SK-N-SH treated with all-trans-retinoic acid at 6 μM for 48 hours (cell line): ENCODE measurements at regions not wholly inside any gene's neighbourhood (a gene's known extent, or its start where the extent isn't known, plus 50 kb on each side); places are given as distances from the start of the nearest gene placed in this dataset.

Experiments used
- ATAC-seq: fragments of 200-7000 bp; cut with Tn5 transposase; 3 replicates; pipeline ENCODE4 v1.9.1; 2020; ENCODE audit warnings: mild to moderate bottlenecking, moderate library complexity
- ARNTL ChIP-seq: fragments of 450-650 bp; formaldehyde crosslinking; IDR thresholded peaks from 2 replicates; pipeline ENCODE4 v1.5.0; 2020; ENCODE audit warnings: low read depth, mild to moderate bottlenecking, moderate library complexity, borderline replicate concordance
- BACH2 ChIP-seq: fragments of 250-450 bp; sonication (Bioruptor Pico); IDR thresholded peaks from 2 replicates; pipeline ENCODE4 v1.9.0; 2021; ENCODE audit warnings: mild to moderate bottlenecking, borderline replicate concordance
- CSDC2 ChIP-seq: fragments of 250-450 bp; sonication (Bioruptor Pico); IDR thresholded peaks from 2 replicates; pipeline ENCODE4 v1.5.0; 2020; ENCODE audit warnings: mild to moderate bottlenecking, moderate library complexity
- ESRRG ChIP-seq: fragments of 250-450 bp; sonication (Bioruptor Pico); IDR thresholded peaks from 2 replicates; pipeline ENCODE4 v1.6.1; 2021; ENCODE audit warnings: mild to moderate bottlenecking
- GLIS3 ChIP-seq: fragments of 250-450 bp; sonication (Bioruptor Pico); IDR thresholded peaks from 2 replicates; pipeline ENCODE4 v1.5.0; 2020; ENCODE audit warnings: mild to moderate bottlenecking, moderate library complexity
- ISL1 ChIP-seq: fragments of 250-450 bp; sonication (Bioruptor Pico); IDR thresholded peaks from 2 replicates; pipeline ENCODE4 v2.1.2; 2022; ENCODE audit warnings: mild to moderate bottlenecking, moderate library complexity
- OSR1 ChIP-seq: fragments of 250-450 bp; sonication (Bioruptor Pico); IDR thresholded peaks from 2 replicates; pipeline ENCODE4 v1.8.0; 2022; ENCODE audit warnings: moderate library complexity, mild to moderate bottlenecking, inconsistent platforms
- PPARA ChIP-seq: fragments of 250-450 bp; sonication (Bioruptor Pico); IDR thresholded peaks from 2 replicates; pipeline ENCODE4 v1.5.0; 2020; ENCODE audit warnings: mild to moderate bottlenecking, borderline replicate concordance
- RARB ChIP-seq: fragments of 250-450 bp; sonication (Bioruptor Pico); IDR thresholded peaks from 2 replicates; pipeline ENCODE4 v1.8.0; 2021; ENCODE audit warnings: mild to moderate bottlenecking, moderate library complexity
- SNAI2 ChIP-seq: fragments of 250-450 bp; sonication (Bioruptor Pico); IDR thresholded peaks from 2 replicates; pipeline ENCODE4 v1.5.0; 2020; ENCODE audit warnings: mild to moderate bottlenecking, moderate library complexity
- TCF4 ChIP-seq: fragments of 250-450 bp; sonication (Bioruptor Pico); IDR thresholded peaks from 2 replicates; pipeline ENCODE4 v1.8.0; 2021; ENCODE audit warnings: mild to moderate bottlenecking, moderate library complexity, borderline replicate concordance
- TOX ChIP-seq: fragments of 250-450 bp; sonication (Bioruptor Pico); IDR thresholded peaks from 2 replicates; pipeline ENCODE4 v1.8.0; 2021; ENCODE audit warnings: mild to moderate bottlenecking, moderate library complexity, borderline replicate concordance
- TSHZ2 ChIP-seq: fragments of 250-450 bp; sonication (Bioruptor Pico); IDR thresholded peaks from 2 replicates; pipeline ENCODE4 v1.5.0; 2020; ENCODE audit warnings: mild to moderate bottlenecking, moderate library complexity
- ZC3H10 ChIP-seq: fragments of 250-450 bp; sonication (Bioruptor Pico); IDR thresholded peaks from 2 replicates; pipeline ENCODE4 v1.5.1; 2021; ENCODE audit warnings: mild to moderate bottlenecking, moderate library complexity
- ZFP3 ChIP-seq: fragments of 250-450 bp; sonication (Bioruptor Pico); IDR thresholded peaks from 2 replicates; pipeline ENCODE4 v1.5.0; 2020; ENCODE audit warnings: mild to moderate bottlenecking, moderate library complexity
- ZFP30 ChIP-seq: fragments of 450-650 bp; formaldehyde crosslinking; IDR thresholded peaks from 2 replicates; pipeline ENCODE4 v1.5.0; 2022; ENCODE audit warnings: mild to moderate bottlenecking, moderate library complexity
- ZNF565 ChIP-seq: fragments of 450-650 bp; formaldehyde crosslinking; conservative IDR thresholded peaks from 2 replicates; pipeline ENCODE4 v1.5.0; 2020; ENCODE audit warnings: low read depth, mild to moderate bottlenecking, moderate library complexity
- ZNF70 ChIP-seq: fragments of 450-650 bp; formaldehyde crosslinking; IDR thresholded peaks from 2 replicates; pipeline ENCODE4 v1.5.0; 2020; ENCODE audit warnings: mild to moderate bottlenecking, moderate library complexity
- ZNF8 ChIP-seq: fragments of 450-650 bp; formaldehyde crosslinking; IDR thresholded peaks from 2 replicates; pipeline ENCODE4 v1.5.0; 2020; ENCODE audit warnings: mild to moderate bottlenecking, moderate library complexity
- TF ChIP-seq, protein P1 (sequence below): fragments of 250-450 bp; sonication (Bioruptor Pico); IDR thresholded peaks from 2 replicates; pipeline ENCODE4 v1.5.1; 2020; ENCODE audit warnings: low read depth, mild to moderate bottlenecking, moderate library complexity
- TF ChIP-seq, protein P2 (sequence below): fragments of 250-450 bp; sonication (Bioruptor Pico); IDR thresholded peaks from 2 replicates; pipeline ENCODE4 v1.8.0; 2020; ENCODE audit warnings: mild to moderate bottlenecking, moderate library complexity, borderline replicate concordance
- TF ChIP-seq, protein P3 (sequence below): fragments of 250-450 bp; sonication (Bioruptor Pico); IDR thresholded peaks from 2 replicates; pipeline ENCODE4 v1.5.1; 2021; ENCODE audit warnings: mild to moderate bottlenecking, moderate library complexity

- no peak for ATAC-seq
Measured at GRCh38 chr12:107888789-107889188, 114.3 kb downstream of the ASCL4 start.

DNA sequence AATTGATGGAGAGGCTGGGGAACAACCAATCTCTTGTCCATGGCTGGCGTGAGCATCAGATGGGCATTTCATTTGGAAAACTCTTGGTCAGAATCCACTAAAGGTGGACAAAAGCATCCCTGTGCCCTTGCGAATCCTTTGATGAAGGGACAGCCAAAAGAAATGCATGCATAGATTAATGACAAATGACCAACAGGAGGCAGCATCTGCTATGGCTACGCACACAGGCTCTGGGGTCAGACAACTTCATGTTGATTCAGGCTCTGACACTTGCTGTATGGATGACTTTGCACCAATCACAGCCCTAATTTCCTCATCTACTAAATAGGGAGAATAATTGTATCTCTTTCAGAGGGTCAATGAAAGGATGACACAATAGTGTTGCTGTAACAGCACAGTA, 117.5 kb downstream of the ASCL4 start:
- TF ChIP-seq ISL1 (CRISPR knock-in tag) (no peak), TCF4 (no peak), SNAI2 (CRISPR knock-in tag) (no peak), ZFP3 (CRISPR knock-in tag) (no peak), ARNTL (CRISPR knock-in tag) (no peak), CSDC2 (CRISPR knock-in tag) (no peak), ZNF8 (CRISPR knock-in tag) (no peak), RARB (no peak), ZFP30 (CRISPR knock-in tag) (no peak), ZC3H10 (CRISPR knock-in tag) (no peak), ZNF70 (CRISPR knock-in tag) (no peak), OSR1 (no peak), BACH2 (CRISPR knock-in tag) (no peak), ZNF565 (CRISPR knock-in tag) (no peak)
- TF ChIP-seq, protein P1, sequence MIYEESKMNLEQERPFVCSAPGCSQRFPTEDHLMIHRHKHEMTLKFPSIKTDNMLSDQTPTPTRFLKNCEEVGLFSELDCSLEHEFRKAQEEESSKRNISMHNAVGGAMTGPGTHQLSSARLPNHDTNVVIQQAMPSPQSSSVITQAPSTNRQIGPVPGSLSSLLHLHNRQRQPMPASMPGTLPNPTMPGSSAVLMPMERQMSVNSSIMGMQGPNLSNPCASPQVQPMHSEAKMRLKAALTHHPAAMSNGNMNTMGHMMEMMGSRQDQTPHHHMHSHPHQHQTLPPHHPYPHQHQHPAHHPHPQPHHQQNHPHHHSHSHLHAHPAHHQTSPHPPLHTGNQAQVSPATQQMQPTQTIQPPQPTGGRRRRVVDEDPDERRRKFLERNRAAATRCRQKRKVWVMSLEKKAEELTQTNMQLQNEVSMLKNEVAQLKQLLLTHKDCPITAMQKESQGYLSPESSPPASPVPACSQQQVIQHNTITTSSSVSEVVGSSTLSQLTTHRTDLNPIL (CRISPR knock-in tag): no peak
- TF ChIP-seq, protein P2, sequence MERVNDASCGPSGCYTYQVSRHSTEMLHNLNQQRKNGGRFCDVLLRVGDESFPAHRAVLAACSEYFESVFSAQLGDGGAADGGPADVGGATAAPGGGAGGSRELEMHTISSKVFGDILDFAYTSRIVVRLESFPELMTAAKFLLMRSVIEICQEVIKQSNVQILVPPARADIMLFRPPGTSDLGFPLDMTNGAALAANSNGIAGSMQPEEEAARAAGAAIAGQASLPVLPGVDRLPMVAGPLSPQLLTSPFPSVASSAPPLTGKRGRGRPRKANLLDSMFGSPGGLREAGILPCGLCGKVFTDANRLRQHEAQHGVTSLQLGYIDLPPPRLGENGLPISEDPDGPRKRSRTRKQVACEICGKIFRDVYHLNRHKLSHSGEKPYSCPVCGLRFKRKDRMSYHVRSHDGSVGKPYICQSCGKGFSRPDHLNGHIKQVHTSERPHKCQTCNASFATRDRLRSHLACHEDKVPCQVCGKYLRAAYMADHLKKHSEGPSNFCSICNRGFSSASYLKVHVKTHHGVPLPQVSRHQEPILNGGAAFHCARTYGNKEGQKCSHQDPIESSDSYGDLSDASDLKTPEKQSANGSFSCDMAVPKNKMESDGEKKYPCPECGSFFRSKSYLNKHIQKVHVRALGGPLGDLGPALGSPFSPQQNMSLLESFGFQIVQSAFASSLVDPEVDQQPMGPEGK (CRISPR knock-in tag): no peak
- TF ChIP-seq, protein P3, sequence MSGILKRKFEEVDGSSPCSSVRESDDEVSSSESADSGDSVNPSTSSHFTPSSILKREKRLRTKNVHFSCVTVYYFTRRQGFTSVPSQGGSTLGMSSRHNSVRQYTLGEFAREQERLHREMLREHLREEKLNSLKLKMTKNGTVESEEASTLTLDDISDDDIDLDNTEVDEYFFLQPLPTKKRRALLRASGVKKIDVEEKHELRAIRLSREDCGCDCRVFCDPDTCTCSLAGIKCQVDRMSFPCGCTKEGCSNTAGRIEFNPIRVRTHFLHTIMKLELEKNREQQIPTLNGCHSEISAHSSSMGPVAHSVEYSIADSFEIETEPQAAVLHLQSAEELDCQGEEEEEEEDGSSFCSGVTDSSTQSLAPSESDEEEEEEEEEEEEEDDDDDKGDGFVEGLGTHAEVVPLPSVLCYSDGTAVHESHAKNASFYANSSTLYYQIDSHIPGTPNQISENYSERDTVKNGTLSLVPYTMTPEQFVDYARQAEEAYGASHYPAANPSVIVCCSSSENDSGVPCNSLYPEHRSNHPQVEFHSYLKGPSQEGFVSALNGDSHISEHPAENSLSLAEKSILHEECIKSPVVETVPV (CRISPR knock-in tag): no peak
- TF ChIP-seq, all 23 proteins: peak for 0
- no peak for ATAC-seq

More at GRCh38 chr12:107888789-107889188, 114.3 kb downstream of the ASCL4 start:
- TF ChIP-seq ESRRG (CRISPR knock-in tag): no peak
- no peak for TF ChIP-seq TOX (CRISPR knock-in tag)
- no peak for TF ChIP-seq ZNF565 (CRISPR knock-in tag)
- TF ChIP-seq OSR1: no peak
- TF ChIP-seq PPARA (CRISPR knock-in tag): no peak
- no peak for TF ChIP-seq TSHZ2
- no peak for TF ChIP-seq TCF4
- TF ChIP-seq GLIS3 (CRISPR knock-in tag): no peak
- no peak for TF ChIP-seq SNAI2 (CRISPR knock-in tag)
- TF ChIP-seq ZC3H10 (CRISPR knock-in tag): no peak
- TF ChIP-seq, protein P2 (CRISPR knock-in tag): no peak
- no peak for TF ChIP-seq ZNF70 (CRISPR knock-in tag)

GRCh38 chr12:107894589-107894988, 120.1 kb downstream of the ASCL4 start:
- TF ChIP-seq TSHZ2 (no peak), RARB (no peak), OSR1 (no peak), BACH2 (CRISPR knock-in tag) (no peak)
- TF ChIP-seq, protein P2 (CRISPR knock-in tag): no peak
- TF ChIP-seq, all 23 proteins: peak for 0
- ATAC-seq: no peak
